Caco-2 (cell line): ENCODE measurements at regions not wholly inside any gene's neighbourhood (a gene's known extent, or its start where the extent isn't known, plus 50 kb on each side); places are given as distances from the start of the nearest gene placed in this dataset.

Experiments used
- BruUV-seq: library from RNA; stranded (reverse); fragments of 400-500 nt; replicated peaks from 2 replicates; lab custom pipeline; 2021; lab: Mats Ljungman, UMichigan
- CTCF ChIA-PET: fragments of 300-600 bp; sonication (Branson Sonifier 250); formaldehyde crosslinking; loops from one replicate; lab custom pipeline; 2022; ENCODE audit warnings: antibody characterized with exemption; lab: Charles Lee
- POLR2A ChIA-PET: fragments of 300-600 bp; sonication (Branson Sonifier 250); formaldehyde crosslinking; loops from one replicate; lab custom pipeline; 2022; ENCODE audit warnings: antibody characterized with exemption; lab: Charles Lee
- DNase-seq, 2 experiments: peaks; one replicate each; pipeline versions ENCODE4 v3.0.0 to v3.0.0-alpha.2; 2020 to 2022
- H3K27me3 ChIP-seq: replicated peaks from 2 replicates; pipeline ENCODE4 v1.6.0; 2011; ENCODE audit warnings: low read length; ENCODE audit not compliant: control insufficient read depth, insufficient read depth
- H3K36me3 ChIP-seq: 2 replicates; pipeline ENCODE4 v1.5.1; 2011; ENCODE audit warnings: low read length; ENCODE audit not compliant: control insufficient read depth, insufficient read depth
- H3K4me1 ChIP-seq: fragments of 250-450 bp; sonication (Bioruptor Pico); 2 replicates; pipeline ENCODE4 v1.5.1; 2020; ENCODE audit warnings: mild to moderate bottlenecking
- H3K4me3 ChIP-seq: 2 replicates; pipeline ENCODE4 v1.5.1; 2011; ENCODE audit warnings: low read depth, mild to moderate bottlenecking, control low read depth, low read length
- H3K9me3 ChIP-seq: fragments of 250-450 bp; sonication (Bioruptor Pico); 2 replicates; pipeline ENCODE4 v1.5.1; 2020; ENCODE audit warnings: mild to moderate bottlenecking, moderate library complexity
- H3K27ac Mint-ChIP-seq: one replicate; pipeline ENCODE4 v1.8.0; 2022; ENCODE audit warnings: mixed read lengths; ENCODE audit not compliant: unreplicated experiment
- H3K27me3 Mint-ChIP-seq: one replicate; pipeline ENCODE4 v1.8.0; 2022; ENCODE audit warnings: mixed read lengths; ENCODE audit not compliant: insufficient read depth, unreplicated experiment
- H3K36me3 Mint-ChIP-seq: one replicate; pipeline ENCODE4 v1.8.0; 2022; ENCODE audit warnings: mild to moderate bottlenecking, mixed read lengths; ENCODE audit not compliant: insufficient read depth, unreplicated experiment
- H3K4me1 Mint-ChIP-seq: one replicate; pipeline ENCODE4 v1.8.0; 2022; ENCODE audit warnings: low read depth, mixed read lengths; ENCODE audit not compliant: unreplicated experiment
- H3K4me3 Mint-ChIP-seq: one replicate; pipeline ENCODE4 v1.8.0; 2022; ENCODE audit warnings: mild to moderate bottlenecking, moderate library complexity, mixed read lengths; ENCODE audit not compliant: unreplicated experiment
- H3K9me3 Mint-ChIP-seq: one replicate; pipeline ENCODE4 v1.8.0; 2022; ENCODE audit warnings: mixed read lengths; ENCODE audit not compliant: unreplicated experiment
- CTCF ChIP-seq, 2 experiments: fragments of 200-600 bp in 1 of 2; IDR thresholded peaks; 1 replicate in 1 of 2; 2 replicates in 1 of 2; pipeline versions ENCODE4 v1.5.1 to v1.8.0; 2011 to 2022; ENCODE audit warnings: antibody characterized with exemption in 1 of 2, control low read depth in 1 of 2, inconsistent platforms in 1 of 2, low read depth in 1 of 2, low read length in 1 of 2, mild to moderate bottlenecking in 1 of 2, moderate library complexity in 1 of 2; ENCODE audit not compliant: insufficient read depth in 1 of 2, severe bottlenecking in 1 of 2, unreplicated experiment in 1 of 2
- intact Hi-C: fragments of 100-400 bp; cut with micrococcal nuclease; formaldehyde crosslinking; loops from one replicate; pipeline ENCODE4 v1.10.0; 2022; ENCODE audit not compliant: unreplicated experiment

DNA sequence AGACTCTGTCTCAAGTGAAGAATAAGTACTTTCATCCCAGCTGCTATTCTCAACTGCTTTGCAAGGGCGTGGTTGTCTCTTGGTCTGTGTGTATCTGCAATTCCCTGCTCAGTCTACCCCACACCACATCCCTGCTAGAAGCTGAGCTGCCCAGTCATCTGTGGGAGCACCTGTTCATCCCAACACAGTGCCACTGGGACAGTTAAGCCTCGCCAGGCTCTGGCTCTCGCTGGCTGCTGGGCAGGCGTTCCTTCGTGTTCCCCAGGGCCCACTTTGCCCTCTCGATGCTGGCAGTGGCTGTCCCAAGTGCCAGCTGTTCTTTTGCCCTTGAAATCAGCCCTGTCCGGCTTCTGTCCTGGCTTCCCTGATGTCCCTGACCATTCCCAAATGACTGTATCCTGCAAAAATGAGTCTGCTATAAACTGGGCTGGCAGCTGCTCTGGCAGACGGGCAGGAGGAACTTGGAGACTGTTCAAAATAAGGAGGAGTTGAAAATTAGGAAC, 91.6 kb upstream of the KLHL25 start:
- Histone ChIP-seq H3K9me3 (no peaks in the 10 kb centered on the region), H3K4me1 (no peaks in the 10 kb centered on the region), H3K36me3 (no peaks in the 10 kb centered on the region), H3K4me3 (no peak overlapping the region), H3K27me3 (no peaks in the 10 kb centered on the region)
- ChIA-PET POLR2A (no interaction called here), CTCF (no interaction called here)
- Mint-ChIP-seq H3K4me3 (no peak overlapping the region), H3K27ac (no peak overlapping the region), H3K9me3 (no peaks in the 10 kb centered on the region), H3K27me3 (peaks cover 21% of the 10 kb centered on the region), H3K36me3 (no peaks in the 10 kb centered on the region), H3K4me1 (no peaks in the 10 kb centered on the region)
- no peak for TF ChIP-seq CTCF (IDR thresholded peaks at IDR 0.05; ENCODE audit: insufficient read depth in 1 of 2, low read depth in 1 of 2, low read length in 1 of 2, severe bottlenecking in 1 of 2, unreplicated experiment in 1 of 2)
- intact Hi-C loops: no loop called here
- DNase-seq: no peak
- no TSS peak for BruUV-seq

GRCh38 chr15:85889956-85890619, 95.4 kb upstream of the KLHL25 start:
- Mint-ChIP-seq H3K27me3 (peaks cover 25% of the 10 kb centered on the region), H3K36me3 (no peaks in the 10 kb centered on the region), H3K4me1 (no peaks in the 10 kb centered on the region), H3K9me3 (no peaks in the 10 kb centered on the region), H3K4me3 (no peak overlapping the region), H3K27ac (no peak overlapping the region)
- no peak for TF ChIP-seq CTCF (IDR thresholded peaks at IDR 0.05; ENCODE audit: insufficient read depth in 1 of 2, low read depth in 1 of 2, low read length in 1 of 2, severe bottlenecking in 1 of 2, unreplicated experiment in 1 of 2)
- Histone ChIP-seq H3K9me3 (no peaks in the 10 kb centered on the region), H3K36me3 (no peaks in the 10 kb centered on the region), H3K4me1 (no peaks in the 10 kb centered on the region), H3K27me3 (no peaks in the 10 kb centered on the region), H3K4me3 (no peak overlapping the region)
- intact Hi-C loops: no loop called here
- ChIA-PET CTCF (no interaction called here), POLR2A (no interaction called here)
- DNase-seq: no peak
- no TSS peak for BruUV-seq

DNA sequence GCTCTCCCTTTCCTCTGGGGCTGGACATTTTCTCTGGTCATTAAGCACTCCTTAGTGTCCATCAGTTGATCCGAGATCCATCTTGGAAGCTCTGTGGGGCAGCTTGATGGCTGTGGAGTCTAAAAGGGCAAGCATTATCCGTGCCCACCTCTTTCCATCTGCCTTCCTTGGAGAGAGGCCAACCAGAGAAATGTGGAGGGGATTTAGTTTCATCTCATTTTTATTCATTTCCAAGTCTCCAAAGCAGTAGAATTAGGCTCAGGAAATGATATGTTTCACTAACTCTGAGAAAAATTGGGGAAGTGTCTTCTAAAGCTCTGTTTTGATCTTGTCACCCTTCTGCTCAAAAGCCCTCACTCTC, 95.9 kb upstream of the KLHL25 start:
- POLR2A ChIA-PET: no interaction called here
- H3K27me3 ChIP-seq: no peaks in the 10 kb centered on the region

More for the DNA sequence above, 95.9 kb upstream of the KLHL25 start:
- H3K36me3 ChIP-seq: no peaks in the 10 kb centered on the region
- intact Hi-C loops: no loop called here
- CTCF ChIA-PET: no interaction called here
- Mint-ChIP-seq H3K4me3 (no peak overlapping the region), H3K9me3 (no peaks in the 10 kb centered on the region), H3K36me3 (no peaks in the 10 kb centered on the region), H3K27ac (no peak overlapping the region), H3K4me1 (no peaks in the 10 kb centered on the region), H3K27me3 (peaks cover 25% of the 10 kb centered on the region)
- no peaks in the 10 kb centered on the region for H3K4me1 ChIP-seq
- H3K9me3 ChIP-seq: no peaks in the 10 kb centered on the region
- no peak overlapping the region for H3K4me3 ChIP-seq
- no TSS peak for BruUV-seq
- no peak for DNase-seq
- TF ChIP-seq CTCF (IDR thresholded peaks at IDR 0.05; ENCODE audit: insufficient read depth in 1 of 2, low read depth in 1 of 2, low read length in 1 of 2, severe bottlenecking in 1 of 2, unreplicated experiment in 1 of 2): no peak
